ENCODE measurements at regions not wholly inside any gene's neighbourhood (a gene's known extent, or its start where the extent isn't known, plus 50 kb on each side); places are given as distances from the start of the nearest gene placed in this dataset.

DNA sequence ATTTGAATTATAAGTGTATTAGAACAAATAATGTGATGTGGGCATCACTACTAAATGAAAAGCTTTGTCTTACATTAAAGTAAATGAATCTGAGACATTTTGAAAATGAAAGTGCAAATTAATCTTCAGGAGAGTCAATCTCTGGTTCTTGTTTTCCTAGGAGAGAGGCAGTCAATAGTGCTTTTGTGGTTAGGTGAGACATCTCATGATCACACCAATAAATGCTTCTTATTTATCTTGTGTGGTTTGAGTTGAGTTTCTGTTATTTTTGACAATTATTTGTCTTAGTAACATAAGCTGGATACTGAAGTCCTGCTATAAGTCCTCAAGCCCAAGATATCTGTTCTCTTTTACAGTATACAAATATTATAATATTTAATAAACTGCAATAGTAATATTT, 1378.0 kb upstream of the PCDH9 start:
- H3K4me1 ChIP-seq (ENCODE audit: control insufficient read depth, insufficient read depth, low read length), result no peaks in the 10 kb centered on the region
- RAD21 ChIA-PET (ENCODE audit: unreplicated experiment), result no interaction called here

More for the DNA sequence above, 1378.0 kb upstream of the PCDH9 start:
- in situ Hi-C loops (cut with MboI), result no loop called here
- Histone ChIP-seq H3K4me3 (no peak overlapping the region), H3K9me3 (replicated peaks; ENCODE audit: control insufficient read depth, insufficient read depth, low read length) (no peaks in the 10 kb centered on the region), H2AFZ (ENCODE audit: control insufficient read depth, low read depth, low read length) (no peak overlapping the region), H3K27me3 (replicated peaks in 1 of 2; ENCODE audit: control insufficient read depth in 2 of 2, insufficient read depth in 2 of 2, low read length in 1 of 2) (no peaks in the 10 kb centered on the region), H3K9ac (ENCODE audit: control insufficient read depth, insufficient read depth, low read length) (no peak overlapping the region), H3K4me2 (ENCODE audit: control insufficient read depth, insufficient read depth) (no peak overlapping the region), H3K79me2 (ENCODE audit: control insufficient read depth, insufficient read depth, low read length) (no peaks in the 10 kb centered on the region), H3K27ac (ENCODE audit: control insufficient read depth, insufficient read depth) (no peak overlapping the region), H3K36me3 (ENCODE audit: control insufficient read depth in 2 of 2, insufficient read depth in 2 of 2, low read length in 1 of 2) (no peaks in the 10 kb centered on the region), H4K20me1 (ENCODE audit: control insufficient read depth, insufficient read depth) (no peaks in the 10 kb centered on the region)
- ATAC-seq, result peak; percentile 60
- ChIA-PET CTCF (interaction anchor here (1.9 kb wide), 1 partner anchor 14 kb away, joined by 7 read pairs; no protein-coding TSS in a partner anchor), SMC1A (ENCODE audit: uncharacterized antibody, unreplicated experiment) (interaction anchor here (1.0 kb wide), 1 partner anchor 20 kb away, joined by 4 read pairs; no protein-coding TSS in a partner anchor), POLR2A (no interaction called here)
- FAIRE-seq, result no peak
- TF ChIP-seq IKZF1 (conservative IDR thresholded peaks at IDR 0.05) (0 out of 2 replicates have a peak, but pooled peaks have one; percentile 15), ZNF687 (IDR thresholded peaks at IDR 0.05) (no peak), NR2F1 (conservative IDR thresholded peaks at IDR 0.05) (peak; percentile 37; the same call in 1 of the 2 replicates), MTA2 (IDR thresholded peaks at IDR 0.05; ENCODE audit: low read depth) (peak; percentile 55; the same call in 1 of the 2 replicates), IKZF2 (IDR thresholded peaks at IDR 0.05) (peak; percentile 60 to 76; a peak in 3 of 4 replicates)
- intact Hi-C loops (cut with micrococcal nuclease; ENCODE audit: unreplicated experiment), result no loop called here
- BruUV-seq (replicated peaks), result no TSS peak
- no peak for DNase-seq (ENCODE audit: low read depth, low spot score)
